D341Med (cell line): ENCODE measurements at regions not wholly inside any gene's neighbourhood (a gene's known extent, or its start where the extent isn't known, plus 50 kb on each side); places are given as distances from the start of the nearest gene placed in this dataset.
A peak's percentile ranks its signal among the peaks of the same experiment; 100 is the strongest.
"Not testable (repeated sequence)": the region's sequence is repeated elsewhere in the genome, so short reads cannot be mapped to it uniquely, and the experiment has no call there.

Experiments
- DNase-seq: peaks from one replicate; pipeline ENCODE4 v3.0.0; 2012; ENCODE audit warnings: low spot score

DNA sequence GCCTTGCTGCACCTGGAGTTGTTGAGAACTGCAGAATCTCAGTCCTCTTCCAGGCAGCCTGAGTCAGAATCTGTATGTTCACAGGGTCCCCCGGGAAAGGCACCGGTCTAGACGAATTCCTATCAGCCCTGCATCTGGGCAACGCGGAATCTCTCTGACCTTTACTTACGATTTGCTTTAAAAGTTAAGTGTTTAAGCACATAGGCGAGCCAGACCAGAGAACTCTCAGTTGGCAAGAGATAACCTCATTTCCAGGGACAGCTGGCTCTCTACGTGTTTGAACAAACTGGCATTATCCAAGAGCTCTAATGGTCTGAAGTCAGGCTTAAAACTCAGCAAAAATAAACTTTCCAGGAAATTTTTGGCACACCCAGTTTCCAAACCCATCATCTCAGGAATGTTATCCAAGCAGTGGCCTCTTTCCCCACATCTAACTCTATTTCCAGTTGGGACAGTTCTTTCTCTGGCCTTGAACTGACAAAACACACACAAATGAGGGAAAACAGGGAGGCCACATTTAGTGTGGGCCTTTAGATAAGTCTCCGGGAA, 53.4 kb downstream of the HES1 start:
- no peak for DNase-seq

GRCh38 chr3:194191850-194192249, 55.9 kb downstream of the HES1 start:
- DNase-seq = not testable (repeated sequence)

DNA sequence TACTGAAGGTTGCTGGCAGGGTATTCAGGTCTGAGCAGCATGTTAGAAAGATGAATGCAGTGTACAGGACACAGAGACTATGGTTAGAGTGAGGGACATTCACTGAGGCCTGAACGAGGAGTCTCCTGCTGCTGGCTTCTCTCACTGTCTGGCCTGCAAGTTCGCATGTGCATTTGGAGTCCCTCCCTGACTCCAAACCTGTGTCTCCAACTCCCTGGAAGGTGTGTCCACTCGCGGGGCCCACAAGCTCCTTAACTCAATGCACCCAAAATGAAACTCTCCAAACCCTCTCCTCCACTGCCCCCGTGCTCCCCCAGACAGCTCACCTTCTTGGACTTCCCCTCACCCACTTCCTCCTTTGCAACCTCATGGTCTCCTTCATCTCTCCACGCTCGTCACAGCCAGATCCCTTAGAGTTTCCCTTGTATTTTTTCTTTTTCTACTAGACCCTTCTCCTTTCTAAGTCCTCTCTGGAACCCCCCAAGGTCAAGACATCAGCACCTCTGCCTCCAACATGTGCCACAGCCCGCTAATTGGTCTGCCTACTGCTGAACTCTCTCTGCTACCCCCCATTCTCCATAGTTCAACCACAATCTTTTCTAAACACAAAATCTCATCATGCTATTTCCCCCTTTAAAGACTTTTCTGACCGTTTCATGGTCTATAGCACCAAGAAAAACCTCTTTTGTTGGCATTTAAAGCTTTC, 58.3 kb downstream of the HES1 start:
- DNase-seq = no peak

GRCh38 chr3:194194757-194195085, 58.8 kb downstream of the HES1 start:
- DNase-seq = no peak

DNA sequence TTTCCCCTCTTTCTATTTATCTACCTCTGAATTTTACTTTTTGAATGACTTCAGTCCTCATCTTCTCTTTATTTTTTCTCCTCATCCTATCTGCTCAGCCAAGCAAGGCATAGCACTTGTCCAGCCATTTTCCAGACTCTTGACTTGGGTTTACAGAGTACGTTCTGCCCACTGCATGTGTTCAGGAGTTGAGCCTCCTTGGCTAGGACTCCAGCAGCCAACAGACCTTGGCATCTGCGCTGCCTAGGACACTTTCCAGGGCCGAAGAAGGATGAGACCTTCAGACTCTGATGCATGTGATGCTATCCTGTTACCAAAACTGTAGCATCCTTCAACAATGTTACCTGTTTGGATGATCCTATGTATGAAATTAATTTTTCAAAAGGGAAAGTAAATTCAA, 59.7 kb downstream of the HES1 start:
- no peak for DNase-seq

DNA sequence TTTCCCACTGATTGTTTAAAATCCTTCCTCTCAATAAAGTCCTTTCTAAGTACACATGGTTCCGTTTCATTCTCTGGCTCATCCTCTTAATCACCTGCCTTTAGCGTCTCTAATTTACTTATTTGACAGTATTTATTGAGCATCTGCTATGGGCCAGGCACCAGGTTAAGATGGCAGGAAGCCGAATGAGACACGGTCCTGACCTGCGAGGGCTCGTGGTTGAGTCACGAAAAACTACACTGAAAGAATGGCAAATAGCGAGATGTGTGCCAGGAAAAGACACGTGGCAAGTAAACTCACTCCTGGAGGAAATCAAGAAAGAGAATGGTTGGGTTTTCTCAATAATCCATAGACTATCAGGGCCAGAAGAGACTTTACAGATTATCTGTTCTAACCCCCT, 60.9 kb downstream of the HES1 start:
- DNase-seq = no peak

GRCh38 chr3:194197396-194197960, 61.5 kb downstream of the HES1 start:
- DNase-seq = no peak

DNA sequence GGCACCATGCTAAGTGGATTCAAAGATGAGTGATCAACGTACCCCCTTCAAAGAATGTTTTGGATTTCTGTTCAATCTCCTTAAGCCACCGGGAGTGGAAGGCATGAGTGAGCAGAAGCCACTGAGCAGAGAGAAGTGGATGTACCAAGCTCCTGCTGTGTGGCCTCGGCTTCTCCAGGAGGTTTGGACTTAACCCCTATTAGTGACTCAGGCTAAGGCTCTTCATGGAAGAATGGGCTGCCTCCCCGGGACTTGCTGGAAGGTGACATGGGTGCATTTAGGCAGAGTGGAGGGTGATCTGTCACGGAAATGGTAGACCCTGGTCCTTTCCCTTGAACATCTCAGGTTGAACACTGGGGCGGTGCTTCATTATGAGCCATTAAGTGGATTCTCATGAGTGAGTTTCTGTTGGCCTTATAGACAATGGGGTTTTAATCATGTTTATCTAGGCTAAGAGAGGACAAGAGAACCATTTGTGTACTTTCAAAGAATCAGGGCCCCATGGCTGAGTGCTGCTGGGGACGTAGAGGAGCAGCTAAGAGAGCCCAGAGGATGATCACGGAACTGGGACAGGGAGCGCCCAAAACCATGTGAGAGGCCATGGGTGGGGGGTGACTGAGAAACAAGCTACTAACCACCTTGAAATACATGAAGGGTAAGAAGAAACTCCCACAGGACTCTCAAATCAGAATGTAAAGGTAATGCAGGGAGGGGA, 62.2 kb downstream of the HES1 start:
- DNase-seq = no peak

DNA sequence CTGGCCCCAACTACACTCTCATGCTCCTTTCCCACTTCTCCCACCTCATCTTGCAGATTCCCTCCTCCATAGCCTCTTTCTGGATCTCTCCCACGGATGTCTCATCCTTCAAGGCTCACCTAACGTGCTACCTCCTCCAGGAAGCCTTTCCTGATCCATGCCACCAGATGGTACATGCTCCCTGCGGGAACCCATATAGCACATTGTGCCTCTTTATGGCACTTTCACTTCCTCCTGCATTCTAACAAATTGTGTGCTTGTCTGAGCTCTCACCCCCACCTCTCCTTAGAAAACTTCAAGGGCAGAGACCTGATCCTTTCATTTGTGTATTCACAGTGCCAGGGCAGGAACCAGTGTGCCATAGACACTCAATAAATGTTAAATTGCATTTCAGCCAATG, 63.0 kb downstream of the HES1 start:
- DNase-seq = no peak

GRCh38 chr3:194200422-194201081, 64.6 kb downstream of the HES1 start:
- DNase-seq = no peak

DNA sequence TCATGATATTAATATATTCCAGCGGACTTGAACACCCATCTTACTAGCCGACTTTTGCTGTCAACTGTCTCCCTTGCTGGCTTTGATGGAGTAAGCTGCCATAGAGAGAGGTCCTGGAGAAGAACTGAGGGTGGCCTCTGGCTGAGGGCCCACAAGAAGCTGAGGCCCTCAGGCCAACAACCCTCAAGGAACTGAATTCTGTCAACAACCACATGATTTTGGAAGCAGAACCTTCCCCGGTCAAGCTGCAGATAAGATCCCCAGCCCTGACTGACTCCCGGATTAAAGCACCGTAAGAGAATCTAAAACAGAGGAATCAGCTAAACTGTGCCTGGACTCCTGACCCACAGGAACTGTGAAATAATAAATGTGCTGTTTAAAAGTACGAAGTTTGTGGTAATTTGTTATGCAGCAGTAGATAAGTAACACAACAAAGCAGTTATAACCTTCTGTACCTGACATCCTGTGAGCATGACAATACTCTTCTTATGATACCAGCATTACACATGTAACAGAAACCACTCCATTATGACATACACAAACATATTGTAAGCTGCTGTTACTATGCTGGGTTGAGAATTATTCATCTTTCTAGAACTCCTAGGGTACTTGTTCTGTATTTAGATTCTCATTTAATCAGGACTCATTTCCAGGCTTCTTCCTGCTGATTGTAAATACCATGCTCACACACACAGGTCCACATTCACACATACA, 66.2 kb downstream of the HES1 start:
- DNase-seq = no peak

DNA sequence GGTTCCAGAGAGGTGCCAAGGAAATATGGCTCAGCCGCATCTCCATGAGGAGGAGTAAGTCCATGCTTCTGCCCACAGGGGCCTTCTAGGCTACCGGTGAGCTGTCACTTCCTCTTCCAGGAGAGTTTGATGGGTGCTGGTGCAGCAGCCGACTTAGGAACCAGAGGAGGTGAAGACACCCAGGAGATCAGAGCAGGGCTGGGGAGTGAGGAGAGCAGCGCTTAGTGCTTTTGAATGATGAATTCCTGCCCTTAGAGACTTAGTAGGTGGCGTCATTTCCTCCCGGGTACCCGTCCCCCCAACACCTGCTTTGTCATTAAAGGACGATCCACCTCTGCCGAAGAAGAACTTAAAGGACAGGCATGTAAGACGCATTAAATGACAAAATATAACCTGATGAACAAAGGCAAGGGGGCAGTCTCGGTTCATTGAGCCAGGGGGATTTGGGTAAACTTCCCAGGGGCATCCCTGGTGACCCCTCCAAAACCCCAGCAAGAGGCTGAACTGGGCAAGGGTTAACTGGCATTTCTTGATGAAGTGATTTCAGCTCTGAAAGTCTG, 67.6 kb downstream of the HES1 start:
- DNase-seq = no peak

DNA sequence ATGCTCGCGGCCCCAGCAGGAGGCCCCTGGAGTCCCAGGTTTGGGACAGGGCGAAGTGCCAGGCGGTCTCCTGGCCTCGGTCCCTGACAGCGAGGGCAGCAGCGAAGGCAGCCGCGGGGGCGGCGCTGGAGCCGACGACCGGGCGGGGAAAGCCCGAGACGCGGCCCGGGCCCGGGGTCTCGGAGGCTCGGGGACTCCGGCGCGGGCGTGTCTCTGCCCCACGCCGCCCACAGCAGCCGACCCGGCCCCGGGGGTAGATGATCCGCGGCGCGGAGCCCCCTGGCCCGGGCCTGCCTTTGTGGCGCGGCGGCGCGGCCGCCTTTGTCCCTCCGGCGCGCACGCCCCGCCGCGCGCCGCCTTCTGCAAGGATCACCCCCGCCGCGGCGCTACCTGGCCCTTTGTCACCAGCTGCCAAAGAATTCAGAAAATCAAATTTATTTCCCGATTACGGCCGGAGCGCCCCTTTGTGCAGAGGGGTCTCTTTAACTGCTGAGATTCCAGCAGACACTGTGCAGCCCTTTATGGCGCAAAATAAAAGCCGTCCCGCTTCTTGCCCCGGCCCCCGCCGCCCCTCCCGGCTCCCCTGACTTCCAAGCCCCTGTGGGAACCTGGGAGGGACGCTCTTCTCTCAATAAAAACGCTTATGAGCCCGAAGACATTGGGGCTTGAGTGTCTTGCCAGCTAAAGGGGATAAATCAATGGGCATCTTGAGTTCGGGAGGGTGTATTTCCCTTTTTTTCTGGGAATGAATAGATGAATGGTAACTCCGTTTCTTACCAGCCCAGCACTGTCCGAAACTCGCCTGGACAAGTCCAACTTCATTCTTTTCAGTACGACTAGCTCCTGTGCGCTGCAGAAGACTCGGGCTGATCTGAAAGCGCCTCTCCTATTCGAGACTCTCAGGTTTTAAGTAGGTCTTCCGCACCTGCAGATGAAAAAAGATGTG, 68.4 kb downstream of the HES1 start:
- DNase-seq = peak; percentile 65

DNA sequence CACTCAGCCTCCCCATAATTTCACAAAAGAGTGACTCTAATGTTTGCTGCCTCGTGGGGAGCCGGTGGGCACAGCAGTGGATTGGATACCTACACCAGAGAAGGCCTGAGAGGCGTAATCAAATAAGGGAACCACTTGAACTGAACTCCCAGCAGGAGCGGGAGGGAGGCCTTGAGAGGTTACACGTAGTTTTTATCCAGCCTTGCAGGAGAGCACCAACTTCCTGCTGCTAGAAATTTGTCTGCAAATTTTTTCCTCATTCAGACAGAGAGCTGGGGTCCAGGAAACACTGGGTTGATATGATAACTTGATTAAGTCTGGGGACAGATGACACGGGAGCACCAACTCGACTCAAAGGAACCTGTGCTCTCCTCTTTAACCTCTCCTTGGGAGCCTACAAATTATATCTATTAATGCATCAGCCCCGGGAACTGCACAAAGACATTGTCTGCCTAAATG, 69.8 kb downstream of the HES1 start:
- DNase-seq = no peak

DNA sequence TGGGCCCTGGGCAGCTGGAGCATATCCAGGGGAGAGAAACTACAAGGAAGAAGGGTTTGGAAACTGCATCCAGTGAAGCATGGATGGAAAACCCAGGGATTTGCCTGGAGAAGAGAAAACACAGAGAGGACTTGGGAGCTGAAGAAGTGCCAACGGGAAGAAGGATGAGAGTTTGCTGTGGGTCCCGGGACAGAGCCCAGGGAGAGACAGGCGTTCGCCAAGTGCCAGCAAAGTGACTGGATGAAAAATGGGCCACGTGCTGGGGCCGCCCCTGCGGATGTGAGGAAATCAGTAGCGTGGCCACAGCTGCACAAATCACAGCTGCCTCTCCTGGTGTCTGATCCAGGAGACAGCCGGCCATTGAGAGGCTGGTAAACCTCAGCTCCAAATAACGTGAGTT, 70.4 kb downstream of the HES1 start:
- no peak for DNase-seq

DNA sequence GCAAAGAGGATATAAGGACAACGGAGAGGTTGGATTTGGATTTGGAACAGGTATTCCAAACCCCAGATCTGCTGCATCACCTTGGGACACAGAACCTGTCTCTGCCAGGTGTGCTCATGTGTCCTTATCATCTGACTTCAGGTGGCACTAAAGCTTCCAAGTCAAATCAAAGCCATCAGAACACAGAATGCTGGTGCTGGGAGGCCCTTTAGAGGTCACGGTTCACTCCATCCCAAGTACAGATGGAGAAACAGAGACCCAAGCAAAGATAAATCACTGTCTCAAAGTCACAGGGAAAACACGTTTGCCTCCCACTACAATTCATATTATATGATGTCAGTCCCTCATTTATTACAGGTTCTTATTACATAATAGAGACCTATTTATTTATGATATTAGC, 72.8 kb downstream of the HES1 start:
- DNase-seq = no peak

GRCh38 chr3:194212161-194212844, 76.4 kb downstream of the HES1 start:
- DNase-seq = no peak

DNA sequence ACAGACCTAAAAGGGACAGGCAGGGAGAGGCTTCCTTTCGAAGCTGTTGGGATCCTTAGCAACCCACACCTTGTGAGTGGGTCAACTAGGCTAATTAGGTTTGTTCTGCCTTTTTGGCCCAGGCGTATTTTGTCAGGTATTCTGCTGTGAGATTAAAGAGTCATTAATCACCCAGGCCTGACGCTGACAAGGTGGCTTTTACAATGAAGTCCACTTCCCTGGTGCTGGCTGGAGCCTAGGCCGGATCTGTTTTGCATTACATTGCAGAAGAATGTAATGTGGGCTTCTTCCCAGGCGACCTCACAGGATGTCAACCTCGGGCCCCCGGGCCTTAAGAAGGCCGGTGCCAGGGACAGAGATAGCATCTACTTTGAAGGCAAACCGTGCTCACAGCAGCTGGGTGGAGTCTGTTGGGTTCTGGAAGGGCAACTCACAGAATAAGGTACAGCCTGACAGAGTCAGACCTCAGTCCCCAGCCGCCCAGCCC, 76.9 kb downstream of the HES1 start:
- no peak for DNase-seq

GRCh38 chr3:194215392-194215791, 79.4 kb downstream of the HES1 start:
- DNase-seq = no peak
